Ureter (tissue), 1 donor: ENCODE measurements at regions not wholly inside any gene's neighbourhood (a gene's known extent, or its start where the extent isn't known, plus 50 kb on each side); places are given as distances from the start of the nearest gene placed in this dataset.

Experiments
- DNase-seq: peaks from one replicate; pipeline ENCODE4 v3.0.0-alpha.2; 2020; ENCODE audit warnings: low spot score
- donor health status: DM: yes; HTN: yes; CAD: no.

- DNase-seq = no peak
Measured at GRCh38 chr2:4255491-4255890, 552.1 kb downstream of the DCDC2C start.

GRCh38 chr2:4256351-4256750 lies 553.0 kb downstream of the DCDC2C start:
- DNase-seq = no peak

GRCh38 chr2:4258563-4258962 lies 555.2 kb downstream of the DCDC2C start:
- no peak for DNase-seq

- DNase-seq = no peak
Measured at GRCh38 chr2:4265936-4266335, 562.6 kb downstream of the DCDC2C start.

GRCh38 chr2:4269885-4270284 lies 566.5 kb downstream of the DCDC2C start:
- DNase-seq = no peak

- no peak for DNase-seq
Measured at GRCh38 chr2:4272261-4272858, 569.0 kb downstream of the DCDC2C start.

- DNase-seq = no peak
Measured at GRCh38 chr2:4278392-4278791, 575.0 kb downstream of the DCDC2C start.

- DNase-seq = no peak
Measured at GRCh38 chr2:4279431-4279830, 576.1 kb downstream of the DCDC2C start.

- no peak for DNase-seq
Measured at GRCh38 chr2:4291430-4291829, 588.1 kb downstream of the DCDC2C start.

GRCh38 chr2:4295680-4296079 lies 592.3 kb downstream of the DCDC2C start:
- DNase-seq = no peak

GRCh38 chr2:4300616-4301015 lies 597.2 kb downstream of the DCDC2C start:
- DNase-seq = no peak

GRCh38 chr2:4324531-4324930 lies 621.2 kb downstream of the DCDC2C start:
- DNase-seq = no peak

GRCh38 chr2:4336864-4337263 lies 633.5 kb downstream of the DCDC2C start:
- no peak for DNase-seq

- DNase-seq = no peak
Measured at GRCh38 chr2:4338345-4338744, 635.0 kb downstream of the DCDC2C start.

- no peak for DNase-seq
Measured at GRCh38 chr2:4340536-4340935, 637.2 kb downstream of the DCDC2C start.

GRCh38 chr2:4346628-4347027 lies 643.3 kb downstream of the DCDC2C start:
- DNase-seq = no peak

- no peak for DNase-seq
Measured at GRCh38 chr2:4353668-4354067, 650.3 kb downstream of the DCDC2C start.

GRCh38 chr2:4354164-4354563 lies 650.8 kb downstream of the DCDC2C start:
- DNase-seq = no peak

GRCh38 chr2:4354678-4355077 lies 651.3 kb downstream of the DCDC2C start:
- no peak for DNase-seq

GRCh38 chr2:4356109-4356508 lies 652.7 kb downstream of the DCDC2C start:
- DNase-seq = no peak

GRCh38 chr2:4356541-4356940 lies 653.2 kb downstream of the DCDC2C start:
- DNase-seq = no peak

- no peak for DNase-seq
Measured at GRCh38 chr2:4357121-4357520, 653.7 kb downstream of the DCDC2C start.

- DNase-seq = no peak
Measured at GRCh38 chr2:4358837-4359236, 655.5 kb downstream of the DCDC2C start.

GRCh38 chr2:4368907-4369306 lies 665.5 kb downstream of the DCDC2C start:
- DNase-seq = no peak
